ENCODE measurements at regions not wholly inside any gene's neighbourhood (a gene's known extent, or its start where the extent isn't known, plus 50 kb on each side); places are given as distances from the start of the nearest gene placed in this dataset.

- no peak for TF ChIP-seq POLR2A (IDR thresholded peaks at IDR 0.05)
- TF ChIP-seq, protein P1, sequence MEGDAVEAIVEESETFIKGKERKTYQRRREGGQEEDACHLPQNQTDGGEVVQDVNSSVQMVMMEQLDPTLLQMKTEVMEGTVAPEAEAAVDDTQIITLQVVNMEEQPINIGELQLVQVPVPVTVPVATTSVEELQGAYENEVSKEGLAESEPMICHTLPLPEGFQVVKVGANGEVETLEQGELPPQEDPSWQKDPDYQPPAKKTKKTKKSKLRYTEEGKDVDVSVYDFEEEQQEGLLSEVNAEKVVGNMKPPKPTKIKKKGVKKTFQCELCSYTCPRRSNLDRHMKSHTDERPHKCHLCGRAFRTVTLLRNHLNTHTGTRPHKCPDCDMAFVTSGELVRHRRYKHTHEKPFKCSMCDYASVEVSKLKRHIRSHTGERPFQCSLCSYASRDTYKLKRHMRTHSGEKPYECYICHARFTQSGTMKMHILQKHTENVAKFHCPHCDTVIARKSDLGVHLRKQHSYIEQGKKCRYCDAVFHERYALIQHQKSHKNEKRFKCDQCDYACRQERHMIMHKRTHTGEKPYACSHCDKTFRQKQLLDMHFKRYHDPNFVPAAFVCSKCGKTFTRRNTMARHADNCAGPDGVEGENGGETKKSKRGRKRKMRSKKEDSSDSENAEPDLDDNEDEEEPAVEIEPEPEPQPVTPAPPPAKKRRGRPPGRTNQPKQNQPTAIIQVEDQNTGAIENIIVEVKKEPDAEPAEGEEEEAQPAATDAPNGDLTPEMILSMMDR (IDR thresholded peaks at IDR 0.05), result no peak
Observed at GRCh38 chr3:6709178-6709577, 151.7 kb upstream of the GRM7 start.
